Urinary bladder (tissue), 3 donors: ENCODE measurements at regions not wholly inside any gene's neighbourhood (a gene's known extent, or its start where the extent isn't known, plus 50 kb on each side); places are given as distances from the start of the nearest gene placed in this dataset.
"Not testable (repeated sequence)": the region's sequence is repeated elsewhere in the genome, so short reads cannot be mapped to it uniquely, and the experiment has no call there.

Experiments
- DNase-seq: peaks from one replicate; pipeline ENCODE4 v3.0.0-alpha.2; 2015; ENCODE audit errors: extremely low spot score
- H3K27ac ChIP-seq: one replicate; pipeline ENCODE4 v1.5.1; 2013; ENCODE audit warnings: low read depth, mild to moderate bottlenecking, moderate library complexity
- H3K36me3 ChIP-seq: one replicate; pipeline ENCODE4 v1.6.1; 2013; ENCODE audit warnings: mild to moderate bottlenecking, moderate library complexity; ENCODE audit not compliant: insufficient read depth
- H3K4me1 ChIP-seq: one replicate; pipeline ENCODE4 v1.6.1; 2013; ENCODE audit warnings: mild to moderate bottlenecking, moderate library complexity; ENCODE audit not compliant: insufficient read depth
- H3K4me3 ChIP-seq: one replicate; pipeline ENCODE4 v1.5.1; 2013; ENCODE audit warnings: low read depth, low read length
- WGBS: extraction: QIAGEN DNeasy Blood & Tissue Kit; methylation state at CpG from one replicate; pipeline ENCODE4 v1.1.7; 2013; 5-methylcytosine and 5-hydroxymethylcytosine counted together
- donor health status: healthy with polysubstance abuse.
- donor health status: healthy.

DNA sequence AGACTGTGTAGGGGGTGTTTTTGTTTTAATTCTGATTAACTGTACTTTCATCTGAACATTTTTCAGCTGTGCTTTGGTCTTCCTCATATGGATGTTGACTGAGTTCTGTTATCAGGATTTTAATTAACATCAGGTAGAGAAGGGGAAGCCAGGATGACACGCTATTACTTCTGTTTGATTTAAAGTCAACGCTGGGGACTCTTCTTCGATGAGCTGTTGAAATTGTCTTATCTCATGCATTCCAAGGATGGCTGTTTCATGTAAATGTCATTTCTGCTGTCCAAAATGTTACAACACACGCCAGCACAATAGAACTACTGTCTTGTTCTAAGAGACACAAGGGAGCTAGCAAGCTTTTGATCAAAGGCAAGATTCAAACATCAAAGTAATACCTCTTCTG, 263.3 kb upstream of the CDH5 start:
- Histone ChIP-seq H3K4me1 (no peaks in the 10 kb centered on the region), H3K27ac (no peak overlapping the region), H3K36me3 (no peaks in the 10 kb centered on the region), H3K4me3 (no peak overlapping the region)
- 19% methylated on average over 4 of the region's 4 CpGs for WGBS
- no peak for DNase-seq

DNA sequence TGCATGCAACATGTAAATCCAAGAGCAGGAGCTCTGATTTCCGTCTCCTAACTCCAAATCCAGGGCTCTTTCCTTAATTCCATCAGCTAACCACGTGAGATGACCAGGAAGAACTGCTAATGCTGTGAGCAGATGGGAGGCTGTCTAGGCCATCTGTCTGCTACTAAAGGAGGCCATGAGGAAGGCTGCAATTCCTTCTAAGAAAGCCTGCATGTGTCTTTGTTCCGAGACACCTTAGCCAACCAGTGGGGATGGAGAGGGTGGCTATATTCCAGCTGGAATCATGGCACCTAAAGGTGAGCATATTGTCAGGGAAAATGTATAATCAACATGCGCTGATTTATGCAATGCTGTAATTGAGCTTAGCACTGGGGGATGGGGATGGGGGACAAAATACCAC, 267.2 kb upstream of the CDH5 start:
- no peak overlapping the region for H3K27ac ChIP-seq
- H3K36me3 ChIP-seq: no peaks in the 10 kb centered on the region
- no peak for DNase-seq
- H3K4me3 ChIP-seq: no peak overlapping the region
- 91% methylated on average over 4 of the region's 4 CpGs for WGBS
- H3K4me1 ChIP-seq: no peaks in the 10 kb centered on the region

DNA sequence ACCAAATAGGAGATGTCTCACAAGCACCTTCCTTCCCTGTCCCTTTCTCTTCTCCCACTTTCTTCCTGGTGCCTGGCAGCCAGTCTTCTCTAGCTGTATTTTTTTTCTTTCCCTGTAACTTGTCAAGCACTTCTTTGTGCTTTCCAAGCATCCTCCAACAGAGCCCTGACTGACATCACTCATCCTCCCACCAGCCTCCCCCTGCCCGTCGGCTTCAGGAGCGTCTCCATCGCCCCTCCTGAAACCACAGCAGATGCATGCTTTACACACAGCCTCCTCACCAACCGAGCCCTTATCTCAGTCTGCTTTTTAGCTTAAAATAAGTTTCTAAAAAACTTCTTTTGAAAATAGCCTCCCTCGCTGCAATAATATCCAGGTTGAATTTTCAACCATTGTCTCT, 268.7 kb upstream of the CDH5 start:
- no peak for DNase-seq
- WGBS: 62% methylated on average over 6 of the region's 6 CpGs
- Histone ChIP-seq H3K36me3 (no peaks in the 10 kb centered on the region), H3K27ac (no peak overlapping the region), H3K4me1 (no peaks in the 10 kb centered on the region), H3K4me3 (no peak overlapping the region)

GRCh38 chr16:66095676-66096075, 270.8 kb upstream of the CDH5 start:
- no peak for DNase-seq
- Histone ChIP-seq H3K4me3 (no peak overlapping the region), H3K27ac (no peak overlapping the region), H3K4me1 (no peaks in the 10 kb centered on the region), H3K36me3 (no peaks in the 10 kb centered on the region)

DNA sequence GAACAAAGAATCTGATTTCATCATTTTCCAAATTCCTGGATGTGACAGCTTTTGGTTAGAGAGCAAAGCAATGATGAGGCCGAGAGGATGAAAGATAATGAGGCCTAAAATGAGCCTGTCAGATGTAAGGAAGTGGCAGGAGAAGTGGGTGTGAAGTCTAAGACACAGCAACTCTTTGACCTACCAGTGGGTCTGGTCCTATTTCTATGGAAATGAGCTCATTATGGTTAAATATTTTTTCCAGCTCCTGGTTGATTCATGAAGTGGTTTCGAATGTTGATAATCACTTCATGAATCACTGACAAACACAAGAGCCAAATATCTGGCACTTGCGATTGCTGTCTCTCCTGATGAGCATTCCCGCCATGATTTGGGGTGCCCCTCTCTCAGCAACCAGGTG, 273.3 kb upstream of the CDH5 start:
- H3K36me3 ChIP-seq: no peaks in the 10 kb centered on the region
- WGBS: 93% methylated on average over 4 of the region's 4 CpGs
- H3K27ac ChIP-seq: no peak overlapping the region
- H3K4me1 ChIP-seq: no peaks in the 10 kb centered on the region
- H3K4me3 ChIP-seq: no peak overlapping the region
- no peak for DNase-seq

DNA sequence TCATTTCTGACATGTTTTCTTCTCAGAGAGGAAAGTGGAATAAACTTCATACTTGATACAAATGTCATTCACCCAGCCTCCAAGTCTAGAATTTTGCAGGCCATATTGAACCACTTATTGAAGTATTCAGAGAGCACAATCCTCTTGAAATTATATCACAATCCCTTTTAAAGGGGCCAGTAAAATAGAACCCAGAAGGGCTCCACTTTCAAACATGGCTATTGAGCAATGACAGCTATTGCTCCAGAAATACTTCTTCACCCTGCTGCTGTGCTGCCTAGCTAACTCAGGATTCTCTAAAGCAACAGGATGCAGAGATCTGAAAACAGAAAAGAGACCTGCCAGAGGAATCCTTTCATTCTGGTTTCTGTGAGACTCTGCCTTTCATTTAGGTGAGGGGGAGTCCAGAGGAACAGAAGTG, 275.0 kb upstream of the CDH5 start:
- no peak overlapping the region for H3K27ac ChIP-seq
- H3K4me1 ChIP-seq: no peaks in the 10 kb centered on the region
- no peak for DNase-seq
- H3K4me3 ChIP-seq: no peak overlapping the region
- H3K36me3 ChIP-seq: no peaks in the 10 kb centered on the region

DNA sequence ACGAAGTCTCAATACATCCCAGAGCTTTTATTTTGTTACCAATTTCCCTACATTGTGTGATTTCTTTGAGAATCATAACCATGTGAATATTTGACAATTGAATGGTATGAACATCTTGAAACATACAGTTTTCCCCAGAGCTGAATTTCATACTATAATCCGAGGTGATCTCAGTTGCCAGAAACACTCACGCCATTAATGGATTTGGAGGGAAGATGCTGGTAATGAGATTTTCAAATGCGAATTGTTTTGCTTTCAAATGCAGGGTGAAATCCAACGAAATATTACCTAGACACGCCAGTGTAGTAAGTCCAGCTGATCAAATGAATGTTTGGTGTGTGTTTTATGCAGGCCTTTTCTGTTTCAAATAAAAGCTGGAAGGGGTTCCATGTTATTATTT, 277.8 kb upstream of the CDH5 start:
- no peaks in the 10 kb centered on the region for H3K36me3 ChIP-seq
- 90% methylated on average over 6 of the region's 6 CpGs for WGBS
- H3K27ac ChIP-seq: no peak overlapping the region
- H3K4me1 ChIP-seq: no peaks in the 10 kb centered on the region
- no peak for DNase-seq
- H3K4me3 ChIP-seq: no peak overlapping the region

GRCh38 chr16:66087308-66087707, 279.2 kb upstream of the CDH5 start:
- Histone ChIP-seq H3K36me3 (no peaks in the 10 kb centered on the region), H3K4me1 (no peaks in the 10 kb centered on the region), H3K27ac (no peak overlapping the region), H3K4me3 (no peak overlapping the region)
- no peak for DNase-seq

DNA sequence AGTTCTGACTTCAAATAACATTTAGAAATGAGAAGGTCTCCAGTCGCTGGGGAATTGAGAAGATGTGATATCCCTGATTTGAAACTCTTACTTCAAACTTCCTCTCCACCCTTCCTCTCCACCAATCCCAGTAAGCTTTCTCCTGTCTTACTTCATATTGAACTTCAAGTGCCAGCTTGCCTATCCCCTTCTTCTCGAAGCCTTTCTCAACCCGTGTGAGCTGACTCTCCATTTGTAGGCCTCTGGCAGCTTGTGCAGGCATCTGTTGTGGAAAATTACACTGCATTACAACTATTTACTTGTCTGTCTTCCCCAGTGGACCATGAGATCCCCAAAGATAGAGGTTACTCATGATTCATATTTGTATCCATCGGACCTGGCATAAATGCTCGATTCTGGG, 280.8 kb upstream of the CDH5 start:
- WGBS: 90% methylated on average over 5 of the region's 5 CpGs
- DNase-seq: no peak
- Histone ChIP-seq H3K4me3 (no peak overlapping the region), H3K36me3 (no peaks in the 10 kb centered on the region), H3K4me1 (no peaks in the 10 kb centered on the region), H3K27ac (no peak overlapping the region)

- not testable (repeated sequence) for H3K36me3 ChIP-seq, DNase-seq, H3K4me3 ChIP-seq, H3K4me1 ChIP-seq, H3K27ac ChIP-seq
- 96% methylated on average over 2 of the region's 2 CpGs for WGBS
Measured at GRCh38 chr16:66084731-66085130, 281.8 kb upstream of the CDH5 start.

GRCh38 chr16:66084306-66084705, 282.2 kb upstream of the CDH5 start:
- Histone ChIP-seq H3K27ac (no peak overlapping the region), H3K36me3 (no peaks in the 10 kb centered on the region), H3K4me1 (no peaks in the 10 kb centered on the region), H3K4me3 (no peak overlapping the region)
- WGBS: 43% methylated on average over 1 of the region's 1 CpG
- DNase-seq: no peak

DNA sequence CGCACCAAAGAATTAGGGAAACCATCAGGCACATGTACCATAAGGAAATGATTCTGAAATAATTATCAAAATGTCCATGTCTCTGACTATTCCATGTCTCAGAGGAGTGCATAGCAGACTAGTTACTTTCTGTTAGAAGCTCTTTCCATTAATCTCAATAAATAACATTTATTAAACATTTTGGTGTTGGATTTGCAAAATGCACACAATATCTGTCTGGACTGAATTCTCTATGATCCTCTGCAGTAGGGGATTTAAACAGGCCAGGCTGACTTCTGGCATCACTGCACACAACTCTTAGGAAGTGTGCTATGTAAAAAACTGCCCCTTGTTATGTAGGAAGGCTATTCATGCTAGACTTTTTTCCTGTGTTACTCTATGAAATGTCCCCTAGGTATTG, 283.3 kb upstream of the CDH5 start:
- Histone ChIP-seq H3K4me1 (no peaks in the 10 kb centered on the region), H3K4me3 (no peak overlapping the region), H3K27ac (no peak overlapping the region), H3K36me3 (no peaks in the 10 kb centered on the region)
- DNase-seq: no peak
- WGBS: 93% methylated on average over 1 of the region's 1 CpG

GRCh38 chr16:66082424-66082823, 284.1 kb upstream of the CDH5 start:
- H3K27ac ChIP-seq: no peak overlapping the region
- DNase-seq: no peak
- H3K4me1 ChIP-seq: no peaks in the 10 kb centered on the region
- H3K4me3 ChIP-seq: no peak overlapping the region
- 83% methylated on average over 2 of the region's 2 CpGs for WGBS
- H3K36me3 ChIP-seq: no peaks in the 10 kb centered on the region

DNA sequence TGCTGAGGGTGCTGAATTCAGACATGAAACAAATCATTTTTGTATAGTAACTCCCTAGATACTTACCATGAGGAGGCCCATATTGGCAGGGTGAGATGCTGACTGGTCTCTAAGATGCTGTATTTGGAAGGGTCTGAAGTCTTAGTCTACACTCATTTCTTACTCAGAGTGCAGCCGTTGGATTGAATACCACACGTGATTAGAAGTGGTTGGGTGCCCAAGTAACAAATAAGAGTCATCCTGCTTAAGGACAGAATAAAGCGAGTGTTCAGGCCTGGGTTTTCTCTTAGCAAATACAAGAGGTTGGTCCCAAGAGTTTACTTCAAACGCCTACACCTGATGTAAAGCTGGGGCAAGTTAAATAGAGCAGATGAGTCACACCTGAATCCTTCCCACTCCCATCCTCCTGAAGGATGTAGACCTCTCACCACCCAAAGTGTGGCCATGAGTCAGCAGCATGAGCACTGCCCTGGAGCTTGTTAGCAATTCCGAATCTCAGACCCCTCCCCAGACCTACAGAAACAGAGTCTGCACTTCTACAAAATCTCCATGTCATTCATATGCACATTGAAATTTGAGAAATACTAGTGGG, 284.6 kb upstream of the CDH5 start:
- Histone ChIP-seq H3K36me3 (no peaks in the 10 kb centered on the region), H3K4me3 (no peak overlapping the region), H3K27ac (no peak overlapping the region), H3K4me1 (no peaks in the 10 kb centered on the region)
- no peak for DNase-seq
- WGBS: 80% methylated on average over 5 of the region's 5 CpGs

- 74% methylated on average over 5 of the region's 5 CpGs for WGBS
- Histone ChIP-seq H3K4me1 (no peaks in the 10 kb centered on the region), H3K4me3 (no peak overlapping the region), H3K27ac (no peak overlapping the region), H3K36me3 (no peaks in the 10 kb centered on the region)
- DNase-seq: no peak
Measured at GRCh38 chr16:66079671-66080334, 286.7 kb upstream of the CDH5 start.
